ENCODE measurements at regions not wholly inside any gene's neighbourhood (a gene's known extent, or its start where the extent isn't known, plus 50 kb on each side); places are given as distances from the start of the nearest gene placed in this dataset.
"Not testable (repeated sequence)": the region's sequence is repeated elsewhere in the genome, so short reads cannot be mapped to it uniquely, and the experiment has no call there.

GRCh38 chr2:228426502-228427216 is 245.2 kb upstream of the SPHKAP start:
- no peak overlapping the region for H3K4me3 ChIP-seq (ENCODE audit: low read length in 2 of 2)
- no peaks in the 10 kb centered on the region for H3K4me1 ChIP-seq (ENCODE audit: control insufficient read depth in 2 of 2, insufficient read depth in 2 of 2, low read length in 2 of 2)
- H3K27ac ChIP-seq (ENCODE audit: low read depth in 1 of 2, low read length in 1 of 2), result no peak overlapping the region
- no peak for DNase-seq (ENCODE audit: low read depth in 6 of 9, low spot score in 9 of 9)
- 90% methylated on average over 1 of the region's 1 CpG for WGBS
- H3K36me3 ChIP-seq (ENCODE audit: control insufficient read depth in 2 of 2, insufficient read depth in 2 of 2, low read length in 1 of 2), result no peaks in the 10 kb centered on the region
- H3K9me3 ChIP-seq (ENCODE audit: control insufficient read depth in 2 of 2, insufficient read depth in 1 of 2, low read length in 1 of 2), result no peaks in the 10 kb centered on the region
- no peaks in the 10 kb centered on the region for H3K27me3 ChIP-seq (ENCODE audit: control insufficient read depth in 2 of 2, insufficient read depth in 1 of 2, low read length in 1 of 2)

GRCh38 chr2:228425411-228426060 is 244.0 kb upstream of the SPHKAP start:
- not testable (repeated sequence) for H3K27ac ChIP-seq (ENCODE audit: low read depth in 1 of 2, low read length in 1 of 2); H3K27me3 ChIP-seq (ENCODE audit: control insufficient read depth in 2 of 2, insufficient read depth in 1 of 2, low read length in 1 of 2); H3K36me3 ChIP-seq (ENCODE audit: control insufficient read depth in 2 of 2, insufficient read depth in 2 of 2, low read length in 1 of 2); H3K9me3 ChIP-seq (ENCODE audit: control insufficient read depth in 2 of 2, insufficient read depth in 1 of 2, low read length in 1 of 2); H3K4me1 ChIP-seq (ENCODE audit: control insufficient read depth in 2 of 2, insufficient read depth in 2 of 2, low read length in 2 of 2); H3K4me3 ChIP-seq (ENCODE audit: low read length in 2 of 2); DNase-seq (ENCODE audit: low read depth in 6 of 9, low spot score in 9 of 9)
- WGBS, result 79% methylated on average over 31 of the region's 31 CpGs

- Histone ChIP-seq H3K27me3 (ENCODE audit: control insufficient read depth in 2 of 2, insufficient read depth in 1 of 2, low read length in 1 of 2) (no peaks in the 10 kb centered on the region), H3K9me3 (ENCODE audit: control insufficient read depth in 2 of 2, insufficient read depth in 1 of 2, low read length in 1 of 2) (peaks cover 0 to 3% of the 10 kb centered on the region in 2 donors), H3K27ac (ENCODE audit: low read depth in 1 of 2, low read length in 1 of 2) (no peak overlapping the region), H3K36me3 (ENCODE audit: control insufficient read depth in 2 of 2, insufficient read depth in 2 of 2, low read length in 1 of 2) (no peaks in the 10 kb centered on the region), H3K4me3 (ENCODE audit: low read length in 2 of 2) (no peak overlapping the region), H3K4me1 (ENCODE audit: control insufficient read depth in 2 of 2, insufficient read depth in 2 of 2, low read length in 2 of 2) (no peaks in the 10 kb centered on the region)
- 63% methylated on average over 1 of the region's 1 CpG for WGBS
- no peak for DNase-seq (ENCODE audit: low read depth in 6 of 9, low spot score in 9 of 9)
Measured at GRCh38 chr2:228417956-228418355, 236.5 kb upstream of the SPHKAP start.

GRCh38 chr2:228417526-228417925 is 236.0 kb upstream of the SPHKAP start:
- WGBS, result 64% methylated on average over 2 of the region's 2 CpGs
- no peak for DNase-seq (ENCODE audit: low read depth in 6 of 9, low spot score in 9 of 9)
- H3K4me3 ChIP-seq (ENCODE audit: low read length in 2 of 2), result no peak overlapping the region
- peaks cover 0 to 3% of the 10 kb centered on the region in 2 donors for H3K9me3 ChIP-seq (ENCODE audit: control insufficient read depth in 2 of 2, insufficient read depth in 1 of 2, low read length in 1 of 2)
- H3K4me1 ChIP-seq (ENCODE audit: control insufficient read depth in 2 of 2, insufficient read depth in 2 of 2, low read length in 2 of 2), result no peaks in the 10 kb centered on the region
- H3K27ac ChIP-seq (ENCODE audit: low read depth in 1 of 2, low read length in 1 of 2), result no peak overlapping the region
- H3K27me3 ChIP-seq (ENCODE audit: control insufficient read depth in 2 of 2, insufficient read depth in 1 of 2, low read length in 1 of 2), result no peaks in the 10 kb centered on the region
- H3K36me3 ChIP-seq (ENCODE audit: control insufficient read depth in 2 of 2, insufficient read depth in 2 of 2, low read length in 1 of 2), result no peaks in the 10 kb centered on the region

- no peak overlapping the region for H3K27ac ChIP-seq (ENCODE audit: low read depth in 1 of 2, low read length in 1 of 2)
- no peaks in the 10 kb centered on the region for H3K27me3 ChIP-seq (ENCODE audit: control insufficient read depth in 2 of 2, insufficient read depth in 1 of 2, low read length in 1 of 2)
- H3K4me1 ChIP-seq (ENCODE audit: control insufficient read depth in 2 of 2, insufficient read depth in 2 of 2, low read length in 2 of 2), result no peaks in the 10 kb centered on the region
- no peak for DNase-seq (ENCODE audit: low read depth in 6 of 9, low spot score in 9 of 9)
- H3K4me3 ChIP-seq (ENCODE audit: low read length in 2 of 2), result no peak overlapping the region
- H3K9me3 ChIP-seq (ENCODE audit: control insufficient read depth in 2 of 2, insufficient read depth in 1 of 2, low read length in 1 of 2), result no peaks in the 10 kb centered on the region
- no peaks in the 10 kb centered on the region for H3K36me3 ChIP-seq (ENCODE audit: control insufficient read depth in 2 of 2, insufficient read depth in 2 of 2, low read length in 1 of 2)
- 100% methylated on average over 1 of the region's 1 CpG for WGBS
Measured at GRCh38 chr2:228410061-228410460, 228.6 kb upstream of the SPHKAP start.

- Histone ChIP-seq H3K9me3 (ENCODE audit: control insufficient read depth in 2 of 2, insufficient read depth in 1 of 2, low read length in 1 of 2) (no peaks in the 10 kb centered on the region), H3K4me3 (ENCODE audit: low read length in 2 of 2) (no peak overlapping the region), H3K4me1 (ENCODE audit: control insufficient read depth in 2 of 2, insufficient read depth in 2 of 2, low read length in 2 of 2) (no peaks in the 10 kb centered on the region), H3K27me3 (ENCODE audit: control insufficient read depth in 2 of 2, insufficient read depth in 1 of 2, low read length in 1 of 2) (no peaks in the 10 kb centered on the region), H3K27ac (ENCODE audit: low read depth in 1 of 2, low read length in 1 of 2) (no peak overlapping the region), H3K36me3 (ENCODE audit: control insufficient read depth in 2 of 2, insufficient read depth in 2 of 2, low read length in 1 of 2) (no peaks in the 10 kb centered on the region)
- 83% methylated on average over 1 of the region's 1 CpG for WGBS
- no peak for DNase-seq (ENCODE audit: low read depth in 6 of 9, low spot score in 9 of 9)
Measured at GRCh38 chr2:228409493-228409892, 228.0 kb upstream of the SPHKAP start.

- Histone ChIP-seq H3K27me3 (ENCODE audit: control insufficient read depth in 2 of 2, insufficient read depth in 1 of 2, low read length in 1 of 2) (no peaks in the 10 kb centered on the region), H3K9me3 (ENCODE audit: control insufficient read depth in 2 of 2, insufficient read depth in 1 of 2, low read length in 1 of 2) (no peaks in the 10 kb centered on the region), H3K4me1 (ENCODE audit: control insufficient read depth in 2 of 2, insufficient read depth in 2 of 2, low read length in 2 of 2) (no peaks in the 10 kb centered on the region), H3K36me3 (ENCODE audit: control insufficient read depth in 2 of 2, insufficient read depth in 2 of 2, low read length in 1 of 2) (no peaks in the 10 kb centered on the region), H3K4me3 (ENCODE audit: low read length in 2 of 2) (no peak overlapping the region), H3K27ac (ENCODE audit: low read depth in 1 of 2, low read length in 1 of 2) (no peak overlapping the region)
- WGBS, result 92% methylated on average over 4 of the region's 4 CpGs
- no peak for DNase-seq (ENCODE audit: low read depth in 6 of 9, low spot score in 9 of 9)
Measured at GRCh38 chr2:228408529-228409227, 227.2 kb upstream of the SPHKAP start.

GRCh38 chr2:228407821-228408220 is 226.3 kb upstream of the SPHKAP start:
- Histone ChIP-seq H3K27ac (ENCODE audit: low read depth in 1 of 2, low read length in 1 of 2) (no peak overlapping the region), H3K36me3 (ENCODE audit: control insufficient read depth in 2 of 2, insufficient read depth in 2 of 2, low read length in 1 of 2) (no peaks in the 10 kb centered on the region), H3K4me1 (ENCODE audit: control insufficient read depth in 2 of 2, insufficient read depth in 2 of 2, low read length in 2 of 2) (no peaks in the 10 kb centered on the region), H3K27me3 (ENCODE audit: control insufficient read depth in 2 of 2, insufficient read depth in 1 of 2, low read length in 1 of 2) (no peaks in the 10 kb centered on the region), H3K4me3 (ENCODE audit: low read length in 2 of 2) (no peak overlapping the region), H3K9me3 (ENCODE audit: control insufficient read depth in 2 of 2, insufficient read depth in 1 of 2, low read length in 1 of 2) (no peaks in the 10 kb centered on the region)
- DNase-seq (ENCODE audit: low read depth in 6 of 9, low spot score in 9 of 9), result no peak
